ENCODE measurements at regions not wholly inside any gene's neighbourhood (a gene's known extent, or its start where the extent isn't known, plus 50 kb on each side); places are given as distances from the start of the nearest gene placed in this dataset.

DNA sequence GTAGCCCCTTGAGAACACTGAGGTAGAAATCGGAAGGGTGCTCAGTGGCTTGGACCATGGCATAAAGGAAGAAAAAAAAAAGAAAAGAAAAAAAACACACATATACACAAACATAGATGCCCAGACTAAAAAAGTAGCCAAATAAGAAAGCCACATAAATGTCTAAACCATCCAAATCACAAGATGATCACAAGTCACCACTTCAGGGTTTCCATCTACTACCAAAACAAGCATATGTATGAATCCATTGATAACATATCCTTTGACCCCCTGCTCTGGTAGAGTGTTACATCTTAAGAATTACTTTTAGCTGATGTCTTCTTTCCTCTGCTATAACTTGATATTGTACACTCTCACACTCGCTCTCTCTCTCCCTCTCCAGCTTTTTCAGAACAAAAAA, 245.9 kb downstream of the AHR start:
- intact Hi-C loops (cut with micrococcal nuclease): no loop called here
- no peak for ATAC-seq
- no peak for DNase-seq

DNA sequence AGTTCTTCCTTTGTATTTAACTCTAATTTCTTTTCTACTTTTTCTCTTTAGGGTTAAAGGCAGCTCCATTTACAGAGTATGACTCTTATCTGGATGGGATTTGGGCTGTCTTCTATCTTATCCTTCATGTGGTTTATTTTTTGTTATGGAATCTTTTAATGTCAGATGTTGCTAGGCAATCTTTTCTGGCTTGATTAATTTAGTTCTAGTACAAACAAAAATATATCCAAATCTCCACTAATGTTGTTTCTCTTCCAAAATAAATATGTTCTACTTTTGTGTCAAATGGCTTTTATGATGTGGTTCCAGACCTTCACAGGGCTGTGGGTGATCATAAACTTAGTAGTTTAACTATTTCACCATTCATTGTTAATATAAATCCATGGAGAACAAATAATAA, 246.9 kb downstream of the AHR start:
- ATAC-seq (peak; percentile 66), DNase-seq (no peak)
- intact Hi-C loops (cut with micrococcal nuclease): no loop called here

DNA sequence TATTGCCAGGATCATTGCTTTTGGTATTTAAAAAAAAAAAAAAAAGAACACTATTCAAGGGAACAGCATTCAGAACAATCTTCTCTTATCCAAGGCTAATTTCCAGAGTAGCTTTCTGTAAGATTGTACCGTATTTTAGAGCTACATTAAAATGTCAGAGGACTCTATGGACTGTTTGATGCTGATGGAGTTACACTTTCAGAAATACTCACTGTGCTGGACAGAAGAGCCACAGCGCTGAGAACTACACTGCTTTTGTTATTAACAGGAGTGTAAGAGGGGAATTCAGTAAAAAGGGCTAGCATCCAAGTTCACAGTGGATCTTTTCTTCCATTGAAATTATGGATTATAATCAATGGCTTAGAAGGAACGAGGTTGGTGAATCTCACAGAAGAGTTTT, 247.7 kb downstream of the AHR start:
- no peak for DNase-seq
- intact Hi-C loops (cut with micrococcal nuclease): no loop called here
- peak; percentile 51 for ATAC-seq

GRCh38 chr7:17546592-17546991, 248.1 kb downstream of the AHR start:
- peak; percentile 64 for ATAC-seq
- intact Hi-C loops (cut with micrococcal nuclease): no loop called here
- no peak for DNase-seq

GRCh38 chr7:17548014-17548653, 249.7 kb downstream of the AHR start:
- DNase-seq (no peak), ATAC-seq (no peak)
- intact Hi-C loops (cut with micrococcal nuclease): no loop called here

DNA sequence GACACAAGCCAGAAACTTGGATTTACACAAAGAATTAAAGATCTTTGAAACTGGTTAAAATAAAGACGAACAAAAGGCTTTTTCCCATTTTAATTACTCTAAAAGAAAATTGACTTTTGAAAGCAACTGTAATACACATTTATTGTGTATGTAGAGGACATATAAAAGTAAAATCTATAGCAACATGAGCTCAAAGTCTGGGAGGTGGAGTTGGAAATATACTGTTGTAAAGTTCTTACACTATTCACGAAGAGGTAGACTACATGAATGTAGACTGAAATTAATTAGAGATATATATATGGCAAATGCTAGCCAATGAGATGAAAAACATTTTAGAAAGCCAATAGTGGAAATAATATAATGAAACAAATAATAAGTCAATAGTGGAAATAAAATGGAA, 251.0 kb downstream of the AHR start:
- intact Hi-C loops (cut with micrococcal nuclease): no loop called here
- DNase-seq: no peak
- no peak for ATAC-seq

GRCh38 chr7:17552373-17552772, 253.9 kb downstream of the AHR start:
- DNase-seq (no peak), ATAC-seq (no peak)
- intact Hi-C loops (cut with micrococcal nuclease): no loop called here

DNA sequence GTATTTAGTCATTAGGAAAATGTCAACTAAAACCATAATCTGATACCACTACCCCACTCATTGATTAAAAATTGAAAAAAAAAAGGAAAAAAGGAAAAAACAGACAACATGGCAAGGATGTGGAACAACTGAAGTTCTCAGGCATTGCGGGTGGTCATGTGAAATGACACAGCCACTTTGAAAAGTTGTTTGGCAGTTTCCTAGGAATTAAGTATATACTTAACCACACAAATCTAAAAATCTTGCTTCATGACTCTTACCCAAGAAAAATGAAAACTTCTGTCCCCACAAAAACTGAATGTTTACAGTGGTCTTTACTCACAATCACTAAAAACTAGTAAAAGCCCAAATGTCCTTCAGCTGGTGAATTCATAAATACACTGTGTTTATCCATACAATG, 254.5 kb downstream of the AHR start:
- DNase-seq: no peak
- no peak for ATAC-seq
- intact Hi-C loops (cut with micrococcal nuclease): no loop called here

- intact Hi-C loops (cut with micrococcal nuclease): no loop called here
- ATAC-seq: no peak
- DNase-seq: no peak
Observed at GRCh38 chr7:17554341-17555015, 256.0 kb downstream of the AHR start.

DNA sequence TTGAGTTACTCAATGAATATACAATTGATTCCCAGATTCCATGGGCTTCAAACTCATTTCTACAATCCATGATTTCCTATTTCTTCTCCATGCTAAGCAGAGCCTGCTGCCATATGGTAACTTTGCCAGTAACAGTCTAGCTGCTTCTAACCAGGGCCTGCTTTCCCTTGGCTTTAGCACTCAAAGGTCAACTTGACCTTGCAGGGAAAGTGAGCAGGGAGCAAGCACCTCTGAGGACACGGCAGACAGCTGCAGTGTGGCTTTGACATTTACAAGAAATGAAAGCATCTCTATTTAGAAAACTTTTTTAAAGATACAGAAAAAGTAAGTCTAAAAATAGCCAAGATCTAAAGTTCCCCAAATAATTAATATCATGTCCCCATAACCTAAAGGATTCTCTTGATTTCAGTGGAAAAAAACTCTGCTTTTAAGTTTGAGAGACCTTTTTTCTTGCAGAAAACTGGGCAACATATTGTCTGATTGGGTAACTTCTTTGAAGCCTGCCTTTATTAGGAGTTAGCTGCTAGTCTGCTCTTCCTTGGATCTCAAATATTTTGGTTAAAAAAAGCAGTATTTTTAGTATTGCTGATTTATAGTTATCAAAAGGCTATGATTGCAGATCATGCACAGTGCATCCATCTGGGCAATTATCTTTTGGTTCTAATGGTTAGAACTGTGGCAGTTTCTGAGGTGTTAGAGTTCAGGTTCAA, 257.9 kb downstream of the AHR start:
- intact Hi-C loops (cut with micrococcal nuclease): no loop called here
- peak; percentile 23 for DNase-seq
- ATAC-seq: peak; percentile 92

GRCh38 chr7:17557251-17557671, 258.8 kb downstream of the AHR start:
- ATAC-seq (peak; percentile 46), DNase-seq (no peak)
- intact Hi-C loops (cut with micrococcal nuclease): no loop called here

DNA sequence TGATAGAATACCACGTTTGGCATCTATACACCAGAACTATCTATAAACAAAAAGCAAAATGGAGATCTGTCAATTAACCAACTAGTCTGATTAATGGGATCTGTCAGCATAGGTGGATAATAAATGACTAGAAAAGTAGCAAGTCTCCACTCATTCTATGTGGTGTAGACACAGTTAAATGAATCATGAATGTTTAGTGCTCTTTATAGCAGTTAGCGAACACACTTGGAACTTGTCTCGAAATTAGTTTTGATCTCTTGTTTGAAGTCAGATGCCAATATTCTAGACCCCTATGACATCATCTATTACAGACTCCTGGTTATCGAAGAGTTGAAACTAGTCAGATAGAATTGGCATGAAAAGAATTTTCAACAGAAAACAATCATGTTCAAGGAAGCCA, 259.7 kb downstream of the AHR start:
- DNase-seq (no peak), ATAC-seq (no peak)
- intact Hi-C loops (cut with micrococcal nuclease): no loop called here

DNA sequence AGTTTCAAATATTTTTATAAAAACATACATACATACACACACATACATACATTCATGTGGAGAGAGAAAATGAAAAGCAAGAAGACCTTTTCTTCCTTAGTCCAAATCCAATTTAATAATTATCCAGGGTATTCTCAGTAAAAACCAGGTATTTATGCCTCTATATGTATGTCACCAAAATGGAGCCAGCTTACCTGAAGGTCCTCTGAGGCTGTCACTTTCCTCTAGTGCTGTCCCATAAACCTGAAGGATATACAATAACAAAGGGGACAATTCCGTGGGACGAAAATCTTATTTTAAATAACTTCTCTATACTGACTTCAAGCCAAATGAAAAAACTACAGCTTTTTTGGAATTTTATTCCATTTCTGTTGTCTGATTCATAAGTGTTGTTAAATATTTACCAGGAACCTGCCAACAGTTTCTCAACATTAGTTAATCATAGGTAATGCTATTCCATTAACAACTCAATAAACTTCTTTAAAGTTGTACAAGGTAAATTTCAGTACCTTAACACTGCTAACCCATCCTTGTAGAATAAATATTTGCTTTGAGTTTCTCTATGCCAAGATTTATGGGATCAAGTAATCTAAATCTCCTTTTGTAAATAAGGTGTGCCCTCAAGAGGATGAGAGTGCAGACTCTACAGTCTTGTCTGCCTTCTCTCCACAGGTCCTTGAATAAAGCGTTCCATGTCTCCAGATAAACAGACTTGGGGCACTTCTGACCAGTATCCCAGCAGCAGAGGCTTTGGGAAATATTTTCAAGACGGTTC, 260.3 kb downstream of the AHR start:
- ATAC-seq (no peak), DNase-seq (no peak)
- intact Hi-C loops (cut with micrococcal nuclease): no loop called here

DNA sequence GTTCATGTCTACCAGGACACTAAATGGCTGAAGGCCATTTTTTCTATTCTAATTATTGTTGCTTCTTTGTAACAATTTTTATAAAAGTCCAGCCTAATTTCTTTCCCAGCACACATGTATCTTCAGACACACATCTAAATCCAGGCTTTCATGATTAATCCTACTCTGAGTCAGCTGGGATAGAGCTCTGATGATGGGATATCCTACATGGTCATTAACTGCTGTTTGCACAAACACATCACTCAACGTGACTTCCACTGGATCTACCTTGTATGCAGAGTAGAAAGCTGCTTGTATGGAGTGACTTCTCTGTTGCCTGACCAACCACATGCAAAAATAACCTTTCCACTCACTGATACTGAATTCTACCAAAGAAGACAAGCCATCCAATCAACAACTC, 260.9 kb downstream of the AHR start:
- intact Hi-C loops (cut with micrococcal nuclease): no loop called here
- ATAC-seq (no peak), DNase-seq (no peak)

- DNase-seq: no peak
- ATAC-seq: no peak
- intact Hi-C loops (cut with micrococcal nuclease): no loop called here
Observed at GRCh38 chr7:17560516-17560915, 262.1 kb downstream of the AHR start.

DNA sequence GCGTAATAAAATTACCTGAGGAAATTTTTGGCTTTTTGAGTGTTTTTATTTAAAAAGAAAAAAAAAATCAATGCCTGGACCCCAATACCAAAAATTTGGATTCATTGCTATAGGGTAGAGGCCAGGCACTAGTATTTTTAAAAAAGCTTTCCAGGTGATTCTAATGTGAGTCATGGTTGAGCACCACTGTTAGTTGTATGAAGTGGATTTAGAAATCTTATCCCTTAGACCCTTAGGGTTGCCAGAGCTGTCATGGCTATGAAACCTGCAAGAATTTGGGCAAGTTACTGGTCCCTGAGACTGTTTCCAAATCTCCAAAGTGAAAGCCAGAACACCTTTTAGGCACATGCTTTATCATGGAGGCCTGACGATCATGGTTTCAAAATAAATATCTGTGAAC, 262.5 kb downstream of the AHR start:
- intact Hi-C loops (cut with micrococcal nuclease): no loop called here
- no peak for DNase-seq
- ATAC-seq: no peak

- no peak for ATAC-seq
- no peak for DNase-seq
- intact Hi-C loops (cut with micrococcal nuclease): no loop called here
Observed at GRCh38 chr7:17564678-17565212, 266.3 kb downstream of the AHR start.

DNA sequence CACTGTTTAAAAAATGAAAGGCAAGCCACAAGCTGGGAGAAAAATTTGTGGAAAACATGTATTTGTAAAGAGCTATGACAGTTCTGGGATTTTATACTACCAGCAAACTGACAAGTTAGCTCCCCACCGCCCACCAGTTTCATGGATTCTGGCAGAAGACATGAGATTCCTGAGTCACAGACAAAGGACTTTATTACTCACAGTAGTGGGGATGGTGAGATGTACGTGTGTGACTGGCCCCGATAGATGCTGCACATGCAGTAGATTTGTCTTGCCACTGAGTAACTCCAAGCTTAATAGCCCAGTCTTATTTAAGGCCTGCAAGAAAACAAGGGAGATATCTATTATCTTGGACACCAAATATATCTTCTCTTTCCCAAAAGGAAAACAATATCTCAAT, 281.7 kb downstream of the AHR start:
- no peak for DNase-seq
- intact Hi-C loops (cut with micrococcal nuclease): no loop called here
- no peak for ATAC-seq

DNA sequence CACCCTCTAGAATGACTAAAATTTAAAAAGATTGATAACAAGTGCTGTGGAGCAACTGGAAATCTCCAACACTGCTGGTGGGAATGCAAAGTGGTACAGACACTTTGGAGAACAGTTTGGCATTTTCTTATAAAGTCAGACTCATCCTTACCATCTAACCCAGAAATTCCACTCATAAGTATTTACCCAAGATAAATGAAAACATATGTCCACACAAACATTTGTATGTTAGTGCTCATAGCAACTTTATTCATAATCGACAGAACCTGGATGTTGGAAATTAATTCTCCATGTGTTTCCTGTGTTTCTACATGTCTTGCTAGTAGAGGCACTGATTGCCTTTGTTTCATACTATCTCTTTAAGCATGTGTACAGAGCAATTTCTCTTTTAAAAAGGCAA, 282.4 kb downstream of the AHR start:
- intact Hi-C loops (cut with micrococcal nuclease): no loop called here
- no peak for ATAC-seq
- DNase-seq: no peak

DNA sequence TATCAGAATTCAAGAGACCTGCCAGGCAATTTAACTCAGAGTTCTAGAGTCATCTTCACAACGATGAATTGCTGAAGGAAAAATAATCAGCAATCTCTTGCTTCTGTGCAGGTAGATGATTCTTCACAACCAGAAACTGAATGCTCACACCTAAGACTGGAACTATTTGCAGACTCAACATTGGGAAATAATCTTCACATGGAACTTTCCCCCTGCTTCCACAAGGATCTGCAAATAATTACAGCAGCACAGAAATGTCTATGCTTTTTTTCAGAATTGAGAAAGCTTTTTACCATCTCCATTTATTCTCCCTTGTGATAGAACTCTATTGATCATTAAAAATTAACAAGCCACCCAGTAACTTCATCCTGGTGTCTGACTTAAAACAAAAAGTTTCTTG, 282.8 kb downstream of the AHR start:
- no peak for ATAC-seq
- intact Hi-C loops (cut with micrococcal nuclease): no loop called here
- no peak for DNase-seq
